H9 (cell line): ENCODE measurements at regions not wholly inside any gene's neighbourhood (a gene's known extent, or its start where the extent isn't known, plus 50 kb on each side); places are given as distances from the start of the nearest gene placed in this dataset.

Source experiments
- DNase-seq: peaks from one replicate; pipeline ENCODE4 v3.0.0-alpha.2; 2017
- H2AFZ ChIP-seq: one replicate; pipeline ENCODE4 v1.6.1; 2013; ENCODE audit warnings: mild to moderate bottlenecking, low read length, control low read depth, moderate library complexity
- H2AK5ac ChIP-seq: 2 replicates; pipeline ENCODE4 v1.6.1; 2013; ENCODE audit warnings: low read length, control low read depth, mixed read lengths; ENCODE audit not compliant: insufficient read length
- H2BK120ac ChIP-seq: one replicate; pipeline ENCODE4 v1.6.1; 2013; ENCODE audit warnings: low read depth, mild to moderate bottlenecking, low read length, control low read depth, inconsistent platforms; ENCODE audit not compliant: poor library complexity, severe bottlenecking
- H2BK12ac ChIP-seq: 2 replicates; pipeline ENCODE4 v1.6.1; 2013; ENCODE audit warnings: low read length, control low read depth, mixed read lengths, low read depth; ENCODE audit not compliant: insufficient read length
- H2BK15ac ChIP-seq: 2 replicates; pipeline ENCODE4 v1.6.1; 2013; ENCODE audit warnings: low read depth, low read length, control low read depth
- H2BK20ac ChIP-seq: one replicate; pipeline ENCODE4 v1.6.1; 2013; ENCODE audit warnings: low read depth, mild to moderate bottlenecking, low read length, control low read depth, inconsistent platforms; ENCODE audit not compliant: poor library complexity, severe bottlenecking
- H2BK5ac ChIP-seq: 2 replicates; pipeline ENCODE4 v1.6.1; 2013; ENCODE audit warnings: low read length, control low read depth, mixed read lengths; ENCODE audit not compliant: insufficient read length
- H3K14ac ChIP-seq: 2 replicates; pipeline ENCODE4 v1.6.1; 2013; ENCODE audit warnings: low read length, control low read depth; ENCODE audit not compliant: insufficient read depth
- H3K18ac ChIP-seq: 2 replicates; pipeline ENCODE4 v1.6.1; 2013; ENCODE audit warnings: low read depth, mild to moderate bottlenecking, mixed read lengths, low read length, control low read depth; ENCODE audit not compliant: insufficient read length
- H3K23ac ChIP-seq: 2 replicates; pipeline ENCODE4 v1.6.1; 2013; ENCODE audit warnings: low read length, control low read depth, mixed read lengths, low read depth; ENCODE audit not compliant: insufficient read length
- H3K23me2 ChIP-seq: 2 replicates; pipeline ENCODE4 v1.6.1; 2013; ENCODE audit warnings: low read depth, mild to moderate bottlenecking, mixed read lengths, low read length, control low read depth; ENCODE audit not compliant: insufficient read length, poor library complexity, severe bottlenecking
- H3K27ac ChIP-seq: 2 replicates; pipeline ENCODE4 v1.5.1; 2013; ENCODE audit warnings: low read length, control low read depth, mixed read lengths, low read depth; ENCODE audit not compliant: insufficient read length
- H3K27me3 ChIP-seq: 2 replicates; pipeline ENCODE4 v1.6.1; 2013; ENCODE audit warnings: low read length, control low read depth, inconsistent platforms; ENCODE audit not compliant: insufficient read depth
- H3K4ac ChIP-seq: 2 replicates; pipeline ENCODE4 v1.6.1; 2013; ENCODE audit warnings: low read depth, mild to moderate bottlenecking, control low read depth, inconsistent platforms, low read length, moderate library complexity
- H3K4me1 ChIP-seq: 2 replicates; pipeline ENCODE4 v1.6.1; 2013; ENCODE audit warnings: low read length, control low read depth, inconsistent platforms; ENCODE audit not compliant: insufficient read depth
- H3K4me2 ChIP-seq: 2 replicates; pipeline ENCODE4 v1.6.1; 2013; ENCODE audit warnings: low read length, control low read depth, mixed read lengths; ENCODE audit not compliant: insufficient read length, insufficient read depth
- H3K56ac ChIP-seq: 2 replicates; pipeline ENCODE4 v1.6.1; 2013; ENCODE audit warnings: low read depth, mild to moderate bottlenecking, mixed read lengths, low read length, control low read depth; ENCODE audit not compliant: insufficient read length
- H3K79me1 ChIP-seq: 2 replicates; pipeline ENCODE4 v1.6.1; 2013; ENCODE audit warnings: low read depth, mild to moderate bottlenecking, moderate library complexity, low read length, control low read depth, inconsistent platforms; ENCODE audit not compliant: insufficient read depth, poor library complexity, severe bottlenecking
- H3K79me2 ChIP-seq: 2 replicates; pipeline ENCODE4 v1.6.1; 2013; ENCODE audit warnings: low read length, control low read depth, inconsistent platforms; ENCODE audit not compliant: insufficient read depth
- H3K9ac ChIP-seq: 2 replicates; pipeline ENCODE4 v1.6.1; 2013; ENCODE audit warnings: low read length, control low read depth, mixed read lengths; ENCODE audit not compliant: insufficient read length; ENCODE audit errors: extremely low read depth
- H3K9me3 ChIP-seq: one replicate; pipeline ENCODE4 v1.6.1; 2013; ENCODE audit warnings: low read depth, low read length, inconsistent platforms; ENCODE audit not compliant: control insufficient read depth
- H3T11ph ChIP-seq: one replicate; pipeline ENCODE4 v1.6.1; 2013; ENCODE audit warnings: mild to moderate bottlenecking, low read length, control low read depth, inconsistent platforms
- H4K20me1 ChIP-seq: one replicate; pipeline ENCODE4 v1.6.1; 2013; ENCODE audit not compliant: control insufficient read depth, insufficient read length, insufficient read depth
- H4K5ac ChIP-seq: 2 replicates; pipeline ENCODE4 v1.6.1; 2013; ENCODE audit warnings: low read depth, mild to moderate bottlenecking, mixed read lengths, low read length, control low read depth; ENCODE audit not compliant: insufficient read length
- H4K8ac ChIP-seq: replicated peaks from 2 replicates; pipeline ENCODE4 v1.6.1; 2013; ENCODE audit warnings: low read length, control low read depth, mixed read lengths, low read depth; ENCODE audit not compliant: insufficient read length
- H4K91ac ChIP-seq: 2 replicates; pipeline ENCODE4 v1.6.1; 2013; ENCODE audit warnings: low read depth, mild to moderate bottlenecking, moderate library complexity, mixed read lengths, low read length, control low read depth; ENCODE audit not compliant: insufficient read length
- H3K27ac Mint-ChIP-seq, 3 experiments: 2 replicates in 2 of 3; 3 replicates in 1 of 3; pipeline ENCODE4 v1.8.0; 2020 to 2021; ENCODE audit warnings: mixed read lengths in 3 of 3, mild to moderate bottlenecking in 1 of 3, moderate library complexity in 1 of 3
- H3K27me3 Mint-ChIP-seq: 2 replicates; pipeline ENCODE4 v1.8.0; 2021; ENCODE audit warnings: low read depth, mild to moderate bottlenecking, moderate library complexity, mixed read lengths
- H3K36me3 Mint-ChIP-seq, 3 experiments: 2 replicates in 2 of 3; 3 replicates in 1 of 3; pipeline ENCODE4 v1.8.0; 2020 to 2021; ENCODE audit warnings: low read depth in 3 of 3, mixed read lengths in 3 of 3; ENCODE audit not compliant: insufficient read depth in 1 of 3
- H3K4me1 Mint-ChIP-seq, 2 experiments: 2 replicates each; pipeline ENCODE4 v1.8.0; 2020; ENCODE audit warnings: mixed read lengths in 2 of 2
- H3K4me3 Mint-ChIP-seq, 2 experiments: 2 replicates in 1 of 2; 3 replicates in 1 of 2; pipeline ENCODE4 v1.8.0; 2020 to 2021; ENCODE audit warnings: mild to moderate bottlenecking in 2 of 2, mixed read lengths in 2 of 2, moderate library complexity in 1 of 2
- H3K9me3 Mint-ChIP-seq, 2 experiments: 2 replicates in 1 of 2; 3 replicates in 1 of 2; pipeline ENCODE4 v1.8.0; 2020; ENCODE audit warnings: mild to moderate bottlenecking in 2 of 2, mixed read lengths in 2 of 2, moderate library complexity in 1 of 2
- CTCF ChIP-seq: fragments of 200-600 bp; sonication (generic); conservative IDR thresholded peaks from 3 replicates; pipeline ENCODE4 v1.8.0; 2021; ENCODE audit warnings: antibody characterized with exemption, mild to moderate bottlenecking

DNA sequence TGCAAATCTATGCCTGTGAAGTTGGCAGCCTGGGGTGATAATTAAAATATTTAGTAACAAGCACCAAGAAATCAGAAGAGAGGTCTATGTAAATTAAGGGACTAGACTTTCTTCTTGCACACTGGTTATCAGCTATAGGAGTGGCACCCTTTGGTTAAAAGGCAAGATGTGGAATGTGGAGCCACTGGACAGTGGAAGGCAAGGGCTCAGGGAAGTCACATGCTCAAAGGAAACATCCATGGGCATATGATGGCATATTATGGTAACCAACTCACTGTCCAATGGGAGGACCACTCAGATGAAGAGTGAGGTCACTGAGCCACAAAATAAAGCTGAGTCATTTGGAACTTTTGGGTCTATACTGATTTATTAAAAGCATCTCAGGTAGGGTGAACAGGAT is 165.6 kb upstream of the PRICKLE2 start:
- H3K4me3 Mint-ChIP-seq, result no peak overlapping the region

More for the DNA sequence above, 165.6 kb upstream of the PRICKLE2 start:
- Histone ChIP-seq H4K5ac (no peak overlapping the region), H3K23ac (no peak overlapping the region), H3K4ac (no peak overlapping the region), H2AFZ (no peak overlapping the region), H3K18ac (no peak overlapping the region), H3K9me3 (no peaks in the 10 kb centered on the region), H3K27me3 (no peaks in the 10 kb centered on the region), H3T11ph (no peak overlapping the region), H3K4me1 (no peaks in the 10 kb centered on the region), H2BK12ac (no peak overlapping the region), H3K27ac (no peak overlapping the region), H3K4me2 (no peak overlapping the region), H2BK120ac (no peak overlapping the region), H2BK5ac (no peak overlapping the region), H4K91ac (no peak overlapping the region), H2AK5ac (no peak overlapping the region), H3K79me2 (no peaks in the 10 kb centered on the region), H3K56ac (no peak overlapping the region), H4K20me1 (peaks cover 4% of the 10 kb centered on the region), H2BK15ac (no peak overlapping the region), H3K79me1 (no peaks in the 10 kb centered on the region), H3K9ac (no peak overlapping the region), H3K14ac (no peak overlapping the region), H3K23me2 (no peaks in the 10 kb centered on the region), H2BK20ac (no peak overlapping the region), H4K8ac (no peak overlapping the region)
- Mint-ChIP-seq H3K4me1 (no peaks in the 10 kb centered on the region), H3K27ac (no peak overlapping the region), H3K27me3 (peaks cover 5% of the 10 kb centered on the region), H3K36me3 (no peaks in the 10 kb centered on the region), H3K9me3 (no peaks in the 10 kb centered on the region)
- TF ChIP-seq CTCF, result no peak
- DNase-seq, result no peak
